HCT116 (cell line): ENCODE measurements at regions not wholly inside any gene's neighbourhood (a gene's known extent, or its start where the extent isn't known, plus 50 kb on each side); places are given as distances from the start of the nearest gene placed in this dataset.

Source experiments
- ATAC-seq: fragments of 200-7000 bp; cut with Tn5 transposase; 2 replicates; pipeline ENCODE4 v1.9.1; 2020; ENCODE audit warnings: mild to moderate bottlenecking, moderate library complexity
- BruUV-seq: library from RNA; stranded (reverse); fragments of 400-500 nt; replicated peaks from 2 replicates; lab custom pipeline; 2021; lab: Mats Ljungman, UMichigan
- CTCF ChIA-PET: fragments of 300-600 bp; sonication (Branson Sonifier 250); formaldehyde crosslinking; loops from one replicate; lab custom pipeline; 2021; ENCODE audit warnings: antibody characterized with exemption; lab: Charles Lee
- POLR2A ChIA-PET: fragments of 300-600, 350-600 bp; sonication (Branson Sonifier 250); formaldehyde crosslinking; loops from one replicate; lab custom pipeline; 2021; ENCODE audit warnings: antibody characterized with exemption; lab: Charles Lee
- RAD21 ChIA-PET, 2 experiments: fragments of 300-600 bp; sonication (Branson Sonifier 250); formaldehyde crosslinking; loops; one replicate each; lab custom pipeline; 2023; ENCODE audit warnings: low total read pairs in 2 of 2; ENCODE audit not compliant: uncharacterized antibody in 2 of 2, unreplicated experiment in 2 of 2, low non-redundant PET in 1 of 2; lab: Charles Lee
- DNase-seq: peaks from one replicate; pipeline ENCODE4 v3.0.0-alpha.2; 2010; ENCODE audit warnings: low read depth, low spot score
- H2AFZ ChIP-seq: fragments of 200-600 bp; shearing (Covaris generic), sonication (generic); 2 replicates; pipeline ENCODE4 v1.6.1; 2017; ENCODE audit warnings: low read depth, mixed run types, mixed read lengths, antibody characterized with exemption, low read length; ENCODE audit not compliant: poor library complexity, severe bottlenecking
- H3K27ac ChIP-seq: 2 replicates; pipeline ENCODE4 v1.5.1; 2012; ENCODE audit warnings: low read depth, low read length
- H3K27me3 ChIP-seq: fragments of 200-600 bp; sonication (generic); 2 replicates; pipeline ENCODE4 v1.6.1; 2016; ENCODE audit warnings: mixed run types, low read length, mixed read lengths; ENCODE audit not compliant: insufficient read depth
- H3K36me3 ChIP-seq, 2 experiments: fragments of 200-500 bp in 1 of 2; fragments of 200-600 bp in 1 of 2; sonication (Bioruptor generic) in 1 of 2; sonication (generic) in 1 of 2; 2 replicates each; pipeline versions ENCODE4 v1.5.1 to v1.6.1; 2014 to 2016; ENCODE audit warnings: low read length in 2 of 2, inconsistent platforms in 1 of 2, mixed read lengths in 1 of 2, mixed run types in 1 of 2; ENCODE audit not compliant: insufficient read depth in 2 of 2, control insufficient read depth in 1 of 2
- H3K4me1 ChIP-seq, 2 experiments: fragments of 200-600 bp in 1 of 2; sonication (generic) in 1 of 2; 2 replicates each; pipeline versions ENCODE4 v1.5.1 to v1.6.1; 2012 to 2017; ENCODE audit warnings: low read length in 2 of 2, inconsistent platforms in 1 of 2, mild to moderate bottlenecking in 1 of 2, mixed read lengths in 1 of 2, mixed run types in 1 of 2, moderate library complexity in 1 of 2; ENCODE audit not compliant: insufficient read depth in 2 of 2, control insufficient read depth in 1 of 2
- H3K4me2 ChIP-seq: fragments of 200-600 bp; sonication (generic); 2 replicates; pipeline ENCODE4 v1.6.1; 2017; ENCODE audit warnings: mixed run types, low read length, mixed read lengths
- H3K4me3 ChIP-seq, 2 experiments: fragments of 200-600 bp in 1 of 2; sonication (generic) in 1 of 2; replicated peaks in 1 of 2; 2 replicates each; pipeline ENCODE4 v1.5.1; 2011 to 2016; ENCODE audit warnings: low read length in 2 of 2, control low read depth in 1 of 2, low read depth in 1 of 2, mild to moderate bottlenecking in 1 of 2, mixed read lengths in 1 of 2, mixed run types in 1 of 2
- H3K79me2 ChIP-seq: fragments of 200-600 bp; sonication (generic); 2 replicates; pipeline ENCODE4 v1.6.1; 2017; ENCODE audit warnings: mild to moderate bottlenecking, mixed run types, low read length, moderate library complexity, mixed read lengths; ENCODE audit not compliant: insufficient read depth
- H3K9ac ChIP-seq: fragments of 200-600 bp; sonication (generic); 2 replicates; pipeline ENCODE4 v1.6.1; 2016; ENCODE audit warnings: low read length, mixed read lengths
- H3K9me2 ChIP-seq: fragments of 200-600 bp; sonication (generic), shearing (Covaris generic); 2 replicates; pipeline ENCODE4 v1.6.1; 2017; ENCODE audit warnings: mixed run types, mild to moderate bottlenecking, moderate library complexity; ENCODE audit not compliant: insufficient read depth
- H3K9me3 ChIP-seq, 2 experiments: fragments of 200-500 bp in 1 of 2; fragments of 200-600 bp in 1 of 2; sonication (Bioruptor generic) in 1 of 2; sonication (generic) in 1 of 2; 2 replicates each; pipeline ENCODE4 v1.6.1; 2014 to 2017; ENCODE audit warnings: low read length in 2 of 2, mixed read lengths in 2 of 2, inconsistent platforms in 1 of 2, low read depth in 1 of 2, mild to moderate bottlenecking in 1 of 2, mixed run types in 1 of 2, moderate library complexity in 1 of 2; ENCODE audit not compliant: control insufficient read depth in 1 of 2, insufficient read depth in 1 of 2
- H4K20me1 ChIP-seq: fragments of 200-600 bp; sonication (generic), shearing (Covaris generic); 2 replicates; pipeline ENCODE4 v1.6.1; 2017; ENCODE audit warnings: mixed run types, mild to moderate bottlenecking, moderate library complexity; ENCODE audit not compliant: insufficient read depth
- CBX3 ChIP-seq: IDR thresholded peaks from 2 replicates; pipeline ENCODE4 v1.6.1; 2012; ENCODE audit warnings: low read depth
- CEBPB ChIP-seq: IDR thresholded peaks from 2 replicates; pipeline ENCODE4 v1.6.1; 2012; ENCODE audit warnings: low read depth
- ELF1 ChIP-seq: IDR thresholded peaks from 2 replicates; pipeline ENCODE4 v1.6.1; 2012; ENCODE audit warnings: low read depth, borderline replicate concordance
- EZH2 ChIP-seq: fragments of 200-600 bp; sonication (generic); IDR thresholded peaks from 2 replicates; pipeline ENCODE4 v1.6.1; 2017; ENCODE audit warnings: antibody characterized with exemption, mixed run types
- EZH2phosphoT487 ChIP-seq: fragments of 200-600 bp; IDR thresholded peaks from 2 replicates; pipeline ENCODE4 v1.6.1; 2018; ENCODE audit warnings: antibody characterized with exemption, borderline replicate concordance
- JUND ChIP-seq: IDR thresholded peaks from 2 replicates; pipeline ENCODE4 v1.6.1; 2012
- MAX ChIP-seq: IDR thresholded peaks from 2 replicates; pipeline ENCODE4 v1.6.1; 2012
- POLR2A ChIP-seq: IDR thresholded peaks from 2 replicates; pipeline ENCODE4 v1.7.0; 2011; ENCODE audit warnings: borderline replicate concordance; ENCODE audit not compliant: insufficient read depth, insufficient read length; ENCODE audit errors: extremely low read depth
- REST ChIP-seq: IDR thresholded peaks from 2 replicates; pipeline ENCODE4 v1.6.1; 2012; ENCODE audit warnings: low read depth
- ZBTB33 ChIP-seq: IDR thresholded peaks from 2 replicates; pipeline ENCODE4 v1.6.1; 2011; ENCODE audit warnings: mild to moderate bottlenecking, low read length, moderate library complexity; ENCODE audit not compliant: insufficient replicate concordance; ENCODE audit errors: extremely low read depth
- ZFX ChIP-seq: fragments of 450-650 bp; IDR thresholded peaks from 2 replicates; pipeline ENCODE4 v1.6.1; 2017
- ZNF274 ChIP-seq: fragments of 200-500 bp; sonication (Bioruptor generic); IDR thresholded peaks from 2 replicates; pipeline ENCODE4 v1.6.1; 2014; ENCODE audit warnings: mild to moderate bottlenecking, low read depth, low read length, inconsistent platforms
- intact Hi-C: fragments of 100-400 bp; cut with micrococcal nuclease; formaldehyde crosslinking; loops from 2 replicates; pipeline ENCODE4 v1.10.0; 2022

- RAD21 ChIA-PET: no interaction called here
- intact Hi-C loops: no loop called here
- peaks cover 9 to 14% of the 10 kb centered on the region in 2 experiments; a peak in 2 of 4 replicates for H3K9me3 ChIP-seq
- no peak overlapping the region for H3K9ac ChIP-seq
- no peak overlapping the region for H2AFZ ChIP-seq
- BruUV-seq: no TSS peak
- no peaks in the 10 kb centered on the region for H3K9me2 ChIP-seq
- DNase-seq (no peak), ATAC-seq (no peak)
- CTCF ChIA-PET: no interaction called here
- no peaks in the 10 kb centered on the region for H3K36me3 ChIP-seq
- H3K4me1 ChIP-seq: no peaks in the 10 kb centered on the region
- no peak for TF ChIP-seq REST
- TF ChIP-seq CBX3: no peak
- TF ChIP-seq EZH2phosphoT487: no peak
- TF ChIP-seq ELF1: no peak
- TF ChIP-seq JUND: no peak
- no peaks in the 10 kb centered on the region for H3K79me2 ChIP-seq
- H3K4me3 ChIP-seq: no peak overlapping the region
- H4K20me1 ChIP-seq: no peaks in the 10 kb centered on the region
- POLR2A ChIA-PET: no interaction called here
- H3K27me3 ChIP-seq: no peaks in the 10 kb centered on the region
- H3K4me2 ChIP-seq: no peak overlapping the region
- no peak overlapping the region for H3K27ac ChIP-seq
Measured at GRCh38 chr4:23981328-23981727, 91.5 kb upstream of the PPARGC1A start.

- H3K4me3 ChIP-seq: no peak overlapping the region
- no peaks in the 10 kb centered on the region for H3K4me1 ChIP-seq
- no peaks in the 10 kb centered on the region for H3K36me3 ChIP-seq
- H3K27me3 ChIP-seq: no peaks in the 10 kb centered on the region
- no peak overlapping the region for H3K27ac ChIP-seq
- ATAC-seq (no peak), DNase-seq (no peak)
- H4K20me1 ChIP-seq: no peaks in the 10 kb centered on the region
- H3K4me2 ChIP-seq: no peak overlapping the region
- H2AFZ ChIP-seq: no peak overlapping the region
- intact Hi-C loops: no loop called here
- ChIA-PET POLR2A (no interaction called here), CTCF (no interaction called here), RAD21 (no interaction called here)
- no TSS peak for BruUV-seq
- H3K9ac ChIP-seq: no peak overlapping the region
- peaks cover 5 to 8% of the 10 kb centered on the region in 2 experiments; a peak in 2 of 4 replicates for H3K9me3 ChIP-seq
- no peaks in the 10 kb centered on the region for H3K79me2 ChIP-seq
- no peaks in the 10 kb centered on the region for H3K9me2 ChIP-seq
- no peak for TF ChIP-seq ZBTB33
- no peak for TF ChIP-seq ZNF274
- TF ChIP-seq EZH2phosphoT487: no peak
- TF ChIP-seq JUND: no peak
- TF ChIP-seq ZFX: no peak
- TF ChIP-seq MAX: no peak
- TF ChIP-seq CEBPB: no peak
- no peak for TF ChIP-seq EZH2
- no peak for TF ChIP-seq POLR2A
Measured at GRCh38 chr4:23979534-23979933, 89.7 kb upstream of the PPARGC1A start.
